NCI-H2029 (cell line): ENCODE measurements at regions not wholly inside any gene's neighbourhood (a gene's known extent, or its start where the extent isn't known, plus 50 kb on each side); places are given as distances from the start of the nearest gene placed in this dataset.
A peak's percentile ranks its signal among the peaks of the same experiment; 100 is the strongest.

Source experiments
- DNase-seq: peaks from one replicate; lab custom pipeline; 2025; lab: John Stamatoyannopoulos, UW

DNA sequence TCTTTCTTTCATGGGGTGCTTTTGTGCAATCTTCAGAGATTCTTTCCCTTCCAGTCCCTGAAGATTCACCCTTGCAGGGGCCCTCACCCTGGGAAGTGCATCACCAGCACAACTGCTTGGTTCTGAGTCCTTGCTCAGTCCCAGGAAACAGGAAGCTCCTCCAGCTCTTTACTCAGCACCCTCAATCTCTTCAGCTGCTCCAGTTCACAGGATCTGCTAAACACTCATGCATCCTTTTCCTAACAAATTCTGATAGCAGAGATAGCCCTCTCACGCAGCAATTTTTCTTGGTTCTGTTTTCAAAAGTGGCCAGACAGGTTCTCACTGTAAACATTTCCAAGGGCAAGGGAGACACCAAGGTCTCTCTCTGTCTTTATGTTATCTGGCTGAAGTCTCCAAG lies 823.1 kb downstream of the LIG4 start:
- DNase-seq = no peak

- no peak for DNase-seq
These were observed 819.6 kb upstream of the ARGLU1 start for GRCh38 chr13:107387525-107387924.

DNA sequence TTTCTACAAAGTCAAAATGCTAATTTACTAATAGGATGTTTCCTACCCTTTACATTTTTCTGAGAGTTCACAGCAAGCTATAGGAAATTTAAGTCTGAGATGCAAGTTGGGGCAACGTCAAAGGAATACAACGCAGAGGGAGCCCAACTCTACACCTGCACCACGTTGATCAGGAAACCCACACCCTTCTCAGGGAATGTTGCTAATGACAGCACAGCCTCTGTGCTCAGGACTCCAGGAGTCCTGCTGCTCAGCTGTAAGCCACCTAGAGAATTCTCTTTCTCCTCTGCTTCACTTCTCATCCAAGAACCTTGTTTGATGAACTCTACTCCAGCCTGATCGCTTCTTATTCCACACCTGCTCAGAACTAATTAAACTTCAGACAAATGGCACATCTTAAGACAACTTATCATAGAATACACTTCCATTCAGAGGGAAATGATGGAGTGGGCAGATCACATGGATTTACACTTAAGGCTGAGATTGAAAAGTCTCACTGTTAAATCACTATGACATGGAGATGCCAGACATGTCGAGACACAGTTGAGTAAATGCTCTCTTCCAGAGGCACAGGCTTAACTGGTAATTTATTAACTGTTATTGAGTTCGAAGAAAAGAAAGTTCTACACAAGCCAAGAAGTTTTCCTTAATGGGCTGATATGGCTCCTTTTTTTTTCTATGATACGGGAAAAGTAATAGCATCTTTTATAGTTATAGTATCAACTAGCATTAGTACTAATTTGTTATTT lies 811.6 kb upstream of the ARGLU1 start:
- DNase-seq = no peak

- peak; percentile 26 for DNase-seq
These were observed 808.6 kb upstream of the ARGLU1 start for GRCh38 chr13:107376341-107377125.

DNA sequence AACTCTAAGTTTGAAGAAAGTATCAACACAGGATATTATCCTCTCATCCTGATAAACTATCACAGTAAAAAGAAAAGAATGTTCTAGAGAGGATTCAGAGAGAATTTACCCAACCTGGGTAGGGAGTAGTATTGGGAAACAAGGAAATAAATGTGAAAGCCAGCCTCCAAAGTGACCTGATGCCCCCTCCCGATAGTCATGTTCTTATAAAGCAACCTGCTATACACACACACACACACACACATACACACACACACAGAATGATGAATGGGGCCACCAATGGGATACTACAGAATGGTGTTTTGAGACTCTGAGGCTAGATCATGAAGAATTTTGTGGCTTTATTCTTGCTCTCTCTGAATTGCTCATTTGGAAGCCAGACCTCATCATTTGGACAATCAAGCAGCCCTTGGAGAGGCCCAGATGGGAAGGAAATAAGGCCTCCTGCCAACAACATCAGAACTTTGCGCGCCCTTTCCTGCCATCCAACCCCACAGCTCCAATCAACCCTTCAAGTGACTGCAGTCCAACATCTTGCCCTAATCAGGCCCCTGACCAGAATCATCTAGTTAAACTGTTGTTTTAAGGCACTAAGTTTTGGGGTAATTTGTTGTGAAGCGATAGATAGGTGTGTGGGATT lies 807.9 kb upstream of the ARGLU1 start:
- peak; percentile 28 for DNase-seq

- DNase-seq = no peak
These were observed 806.1 kb upstream of the ARGLU1 start for GRCh38 chr13:107374038-107374437.

DNA sequence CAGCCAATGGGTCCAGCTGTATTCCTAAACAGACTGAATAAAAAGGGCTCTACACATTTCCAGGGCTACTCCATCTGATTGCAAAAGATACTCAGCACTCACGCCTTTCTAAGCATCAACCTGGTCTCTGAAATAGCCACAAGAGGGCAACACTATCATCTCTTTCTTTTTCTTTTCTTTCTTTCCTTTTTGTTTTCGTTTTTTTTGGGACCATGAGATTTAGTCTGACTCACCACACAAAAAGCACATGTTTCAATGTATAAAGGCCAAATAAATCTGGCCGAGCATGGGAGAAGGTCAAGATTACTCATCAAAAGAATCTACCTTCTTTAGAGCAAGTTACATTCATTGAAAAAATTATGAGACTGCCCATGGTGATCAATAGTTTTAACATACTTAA lies 805.6 kb upstream of the ARGLU1 start:
- no peak for DNase-seq

GRCh38 chr13:107370015-107370785 lies 802.3 kb upstream of the ARGLU1 start:
- DNase-seq = no peak

- DNase-seq = no peak
These were observed 799.3 kb upstream of the ARGLU1 start for GRCh38 chr13:107367258-107367657.

GRCh38 chr13:107365466-107366215 lies 797.7 kb upstream of the ARGLU1 start:
- DNase-seq = no peak

- DNase-seq = no peak
These were observed 796.7 kb upstream of the ARGLU1 start for GRCh38 chr13:107364658-107365057.

DNA sequence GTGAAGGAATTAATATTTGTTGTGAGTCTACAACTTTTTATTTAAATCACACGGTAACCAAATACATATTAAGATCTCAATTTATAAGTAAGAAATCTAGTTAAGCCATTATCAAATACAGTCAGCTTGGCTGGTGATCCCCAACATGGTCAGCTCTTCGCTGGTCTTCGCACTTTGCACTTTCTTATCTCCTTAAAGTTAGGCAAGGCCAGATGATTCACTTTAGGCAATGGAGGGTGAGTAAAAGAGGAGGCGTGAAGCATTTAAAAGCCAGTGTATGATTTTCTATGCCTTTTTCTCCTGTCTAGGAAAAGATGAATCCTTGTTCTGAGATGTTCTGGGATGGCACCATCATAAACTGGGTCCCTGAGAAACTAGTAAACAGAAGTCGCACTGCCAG lies 793.7 kb upstream of the ARGLU1 start:
- DNase-seq = no peak

DNA sequence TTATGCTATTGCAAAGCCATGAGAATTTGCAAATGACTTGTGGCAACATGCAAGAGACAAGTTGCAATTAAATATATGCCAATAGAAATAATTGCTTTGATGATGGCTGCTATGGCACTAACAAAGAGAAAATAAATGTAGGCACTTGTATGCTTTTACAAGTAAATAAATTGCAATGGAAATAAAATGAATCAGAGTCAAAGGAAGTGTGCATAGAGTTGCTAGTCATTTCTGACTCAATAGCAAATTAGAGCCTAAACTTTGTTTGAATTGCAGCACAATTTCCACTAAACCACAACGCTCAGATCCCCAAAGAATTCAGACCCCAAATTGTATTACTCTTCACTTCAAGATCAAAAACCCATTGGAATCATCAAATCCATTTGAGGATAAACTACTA lies 792.1 kb upstream of the ARGLU1 start:
- DNase-seq = no peak

GRCh38 chr13:107358866-107359265 lies 790.9 kb upstream of the ARGLU1 start:
- DNase-seq = no peak

DNA sequence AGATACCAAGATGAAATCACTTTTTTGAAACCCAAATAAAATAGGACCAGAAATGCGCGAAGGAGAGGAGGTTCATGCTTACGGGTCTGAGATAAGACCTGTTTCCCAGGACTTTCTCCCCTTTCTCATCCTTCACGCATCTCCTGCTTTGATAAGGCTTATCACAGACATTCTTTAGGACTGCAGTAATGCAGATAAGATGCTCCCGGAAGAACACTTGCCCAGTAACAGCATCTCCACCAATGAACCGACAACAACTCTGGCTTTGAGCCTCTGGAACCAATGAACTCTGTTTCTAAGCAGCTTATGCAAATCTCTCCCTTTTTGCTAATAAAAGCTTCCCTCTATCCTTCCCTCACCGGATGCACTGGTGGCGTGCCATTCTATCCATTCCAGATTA lies 783.4 kb upstream of the ARGLU1 start:
- no peak for DNase-seq

GRCh38 chr13:107348925-107349324 lies 781.0 kb upstream of the ARGLU1 start:
- no peak for DNase-seq

DNA sequence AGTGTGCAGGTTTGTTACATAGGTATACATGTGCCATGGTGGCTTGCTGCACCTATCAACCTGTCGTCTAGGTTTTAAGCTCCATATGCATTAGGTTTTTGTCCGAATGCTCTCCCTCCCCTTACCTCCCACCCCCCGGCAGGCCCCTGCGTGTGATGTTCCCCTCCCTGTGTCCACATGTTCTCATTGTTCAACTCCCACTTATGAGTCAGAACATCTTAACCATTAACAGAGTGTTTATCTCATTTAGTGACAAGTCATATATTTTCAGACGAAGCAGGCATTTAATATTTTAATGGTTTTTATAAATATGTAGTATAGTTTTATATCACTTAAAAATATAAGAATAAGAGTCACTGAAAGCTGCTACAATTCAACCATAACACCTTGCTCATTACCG lies 780.5 kb upstream of the ARGLU1 start:
- no peak for DNase-seq

DNA sequence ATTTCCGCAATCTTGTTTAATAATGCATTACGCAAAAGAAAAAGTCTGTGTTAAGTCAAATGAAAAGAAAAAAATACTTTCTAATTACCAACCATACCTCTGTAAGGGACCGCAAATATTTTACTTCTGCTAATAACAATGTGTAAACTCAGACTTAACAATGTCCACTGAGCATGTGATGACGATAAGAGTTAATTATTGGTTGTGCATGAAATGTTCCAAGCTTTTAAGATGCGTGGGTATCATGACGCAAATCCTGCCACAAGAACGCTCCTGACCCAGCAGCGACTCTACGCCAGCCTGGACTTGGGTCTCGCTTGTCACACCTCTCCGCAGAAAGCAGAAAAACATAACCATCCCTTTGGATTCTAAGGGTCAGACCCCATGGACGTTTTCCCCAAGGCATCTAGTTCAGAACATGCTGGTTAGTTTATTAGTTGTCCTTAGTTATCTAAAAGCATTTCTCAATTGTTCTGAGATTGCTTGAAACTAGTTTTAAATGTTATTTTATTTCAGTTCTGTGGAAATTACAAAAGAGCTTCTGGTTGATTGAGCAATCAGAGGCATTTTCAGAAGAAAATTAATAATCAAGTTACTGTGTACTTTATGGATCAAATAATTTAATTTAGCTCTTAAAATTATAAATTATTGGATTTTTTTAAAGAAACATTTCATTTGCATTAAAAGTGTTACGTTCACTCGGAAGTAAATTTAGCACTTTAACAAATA lies 779.9 kb upstream of the ARGLU1 start:
- no peak for DNase-seq

GRCh38 chr13:107342747-107343146 lies 774.8 kb upstream of the ARGLU1 start:
- DNase-seq = peak; percentile 8

- DNase-seq = no peak
These were observed 771.3 kb upstream of the ARGLU1 start for GRCh38 chr13:107339209-107339608.

GRCh38 chr13:107332188-107332587 lies 764.3 kb upstream of the ARGLU1 start:
- DNase-seq = no peak
